ENCODE measurements at regions not wholly inside any gene's neighbourhood (a gene's known extent, or its start where the extent isn't known, plus 50 kb on each side); places are given as distances from the start of the nearest gene placed in this dataset.

DNA sequence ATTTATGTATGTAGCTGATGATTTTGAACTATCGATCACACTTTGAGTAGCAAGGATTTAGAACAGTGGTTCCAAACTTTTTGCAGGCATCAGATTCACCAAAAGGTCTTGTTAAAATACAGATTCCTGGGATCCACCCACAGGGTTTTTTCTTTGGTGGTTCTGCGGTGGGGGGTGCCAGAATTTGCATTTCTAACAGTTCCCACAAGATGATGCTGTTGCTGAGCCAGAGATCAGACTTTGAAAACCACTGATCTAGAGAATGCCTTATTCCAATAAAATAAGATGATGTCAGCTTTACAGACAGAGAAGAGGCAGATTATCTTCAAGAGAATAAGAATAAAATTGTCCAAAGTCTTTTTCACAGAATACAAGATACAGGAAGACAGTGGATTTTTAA, 80.9 kb upstream of the SHISA2 start:
- no peak for TF ChIP-seq ZNF274 (IDR thresholded peaks at IDR 0.05; ENCODE audit: low read depth, low read length)
- TF ChIP-seq SUZ12 (IDR thresholded peaks at IDR 0.05; ENCODE audit: extremely low read depth, insufficient read depth, insufficient read length): no peak

All from NT2/D1 (cell line).